Activated T-cell treated with anti-CD3 and anti-CD28 coated beads, Interleukin-2, amount 50 U/mL, for 24 hours (primary cell): ENCODE measurements at regions not wholly inside any gene's neighbourhood (a gene's known extent, or its start where the extent isn't known, plus 50 kb on each side); places are given as distances from the start of the nearest gene placed in this dataset.
A peak's percentile ranks its signal among the peaks of the same experiment; 100 is the strongest.
"Not testable (repeated sequence)": the region's sequence is repeated elsewhere in the genome, so short reads cannot be mapped to it uniquely, and the experiment has no call there.

Experiments used
- DNase-seq: peaks from one replicate; pipeline ENCODE4 v3.0.0-alpha.2; 2020
- H3K27ac Mint-ChIP-seq: 2 replicates; pipeline ENCODE4 v1.8.0; 2020; ENCODE audit warnings: mild to moderate bottlenecking, mixed read lengths
- H3K27me3 Mint-ChIP-seq: 2 replicates; pipeline ENCODE4 v1.8.0; 2020; ENCODE audit warnings: mixed read lengths
- H3K36me3 Mint-ChIP-seq: 2 replicates; pipeline ENCODE4 v1.8.0; 2020; ENCODE audit warnings: low read depth, mixed read lengths
- H3K4me1 Mint-ChIP-seq: 2 replicates; pipeline ENCODE4 v1.8.0; 2020; ENCODE audit warnings: low read depth, mixed read lengths
- H3K4me3 Mint-ChIP-seq: 2 replicates; pipeline ENCODE4 v1.8.0; 2020; ENCODE audit warnings: mild to moderate bottlenecking, moderate library complexity, mixed read lengths
- H3K9me3 Mint-ChIP-seq: 2 replicates; pipeline ENCODE4 v1.8.0; 2020; ENCODE audit warnings: mixed read lengths

GRCh38 chr11:93032580-93032979, 63.1 kb downstream of the MTNR1B start:
- Mint-ChIP-seq H3K9me3 (no peaks in the 10 kb centered on the region), H3K27ac (no peak overlapping the region), H3K27me3 (peaks cover 3% of the 10 kb centered on the region), H3K4me1 (no peaks in the 10 kb centered on the region), H3K36me3 (no peaks in the 10 kb centered on the region), H3K4me3 (no peak overlapping the region)
- DNase-seq: no peak

- Mint-ChIP-seq H3K9me3 (no peaks in the 10 kb centered on the region), H3K27me3 (peaks cover 3% of the 10 kb centered on the region), H3K36me3 (no peaks in the 10 kb centered on the region), H3K4me1 (no peaks in the 10 kb centered on the region), H3K4me3 (no peak overlapping the region), H3K27ac (no peak overlapping the region)
- no peak for DNase-seq
Observed at GRCh38 chr11:93033093-93033492, 63.6 kb downstream of the MTNR1B start.

- H3K36me3 Mint-ChIP-seq: no peaks in the 10 kb centered on the region
- H3K27ac Mint-ChIP-seq: no peak overlapping the region
- peaks cover 3% of the 10 kb centered on the region for H3K27me3 Mint-ChIP-seq
- H3K4me3 Mint-ChIP-seq: no peak overlapping the region
- H3K9me3 Mint-ChIP-seq: no peaks in the 10 kb centered on the region
- H3K4me1 Mint-ChIP-seq: peaks cover 1% of the 10 kb centered on the region
- DNase-seq: no peak
Observed at GRCh38 chr11:93034031-93034722, 64.7 kb downstream of the MTNR1B start.

- H3K4me1 Mint-ChIP-seq: peaks cover 1% of the 10 kb centered on the region
- H3K27me3 Mint-ChIP-seq: peaks cover 6% of the 10 kb centered on the region
- H3K4me3 Mint-ChIP-seq: no peak overlapping the region
- H3K27ac Mint-ChIP-seq: no peak overlapping the region
- DNase-seq: no peak
- no peaks in the 10 kb centered on the region for H3K36me3 Mint-ChIP-seq
- H3K9me3 Mint-ChIP-seq: no peaks in the 10 kb centered on the region
Observed at GRCh38 chr11:93034723-93035039, 65.2 kb downstream of the MTNR1B start.

GRCh38 chr11:93038521-93038920, 69.1 kb downstream of the MTNR1B start:
- Mint-ChIP-seq H3K4me3 (no peak overlapping the region), H3K36me3 (no peaks in the 10 kb centered on the region), H3K9me3 (peaks cover 8% of the 10 kb centered on the region), H3K27ac (no peak overlapping the region), H3K27me3 (peaks cover 17% of the 10 kb centered on the region), H3K4me1 (peaks cover 1% of the 10 kb centered on the region)
- no peak for DNase-seq

- H3K27me3 Mint-ChIP-seq: peaks cover 14% of the 10 kb centered on the region
- DNase-seq: no peak
- H3K4me1 Mint-ChIP-seq: peaks cover 1% of the 10 kb centered on the region
- no peak overlapping the region for H3K27ac Mint-ChIP-seq
- peaks cover 8% of the 10 kb centered on the region for H3K9me3 Mint-ChIP-seq
- H3K4me3 Mint-ChIP-seq: no peak overlapping the region
- no peaks in the 10 kb centered on the region for H3K36me3 Mint-ChIP-seq
Observed at GRCh38 chr11:93039531-93040240, 70.2 kb downstream of the MTNR1B start.

- peaks cover 14% of the 10 kb centered on the region for H3K27me3 Mint-ChIP-seq
- H3K9me3 Mint-ChIP-seq: peaks cover 8% of the 10 kb centered on the region
- H3K4me1 Mint-ChIP-seq: peaks cover 1% of the 10 kb centered on the region
- no peaks in the 10 kb centered on the region for H3K36me3 Mint-ChIP-seq
- H3K27ac Mint-ChIP-seq: no peak overlapping the region
- H3K4me3 Mint-ChIP-seq: no peak overlapping the region
- DNase-seq: no peak
Observed at GRCh38 chr11:93041682-93042081, 72.2 kb downstream of the MTNR1B start.

- H3K36me3 Mint-ChIP-seq, H3K4me3 Mint-ChIP-seq, H3K27ac Mint-ChIP-seq, DNase-seq, H3K4me1 Mint-ChIP-seq, H3K9me3 Mint-ChIP-seq: not testable (repeated sequence)
- H3K27me3 Mint-ChIP-seq: peaks cover 14% of the 10 kb centered on the region
Observed at GRCh38 chr11:93043186-93043585, 73.7 kb downstream of the MTNR1B start.

- DNase-seq: no peak
Observed at GRCh38 chr11:93049740-93050139, 80.3 kb downstream of the MTNR1B start.

GRCh38 chr11:93051186-93051585, 81.7 kb downstream of the MTNR1B start:
- no peak overlapping the region for H3K4me3 Mint-ChIP-seq
- H3K4me1 Mint-ChIP-seq: peaks cover 9% of the 10 kb centered on the region
- DNase-seq: no peak
- no peak overlapping the region for H3K27ac Mint-ChIP-seq
- peaks cover 2% of the 10 kb centered on the region for H3K9me3 Mint-ChIP-seq
- no peaks in the 10 kb centered on the region for H3K36me3 Mint-ChIP-seq
- H3K27me3 Mint-ChIP-seq: peaks cover 13% of the 10 kb centered on the region

More at GRCh38 chr11:93049740-93050139, 80.3 kb downstream of the MTNR1B start:
- no peak overlapping the region for H3K27ac Mint-ChIP-seq
- H3K4me3 Mint-ChIP-seq: no peak overlapping the region
- H3K36me3 Mint-ChIP-seq: no peaks in the 10 kb centered on the region
- peaks cover 2% of the 10 kb centered on the region for H3K9me3 Mint-ChIP-seq
- H3K4me1 Mint-ChIP-seq: peaks cover 4% of the 10 kb centered on the region
- peaks cover 13% of the 10 kb centered on the region for H3K27me3 Mint-ChIP-seq

- Mint-ChIP-seq H3K27me3 (peaks cover 17% of the 10 kb centered on the region), H3K4me1 (peaks cover 9% of the 10 kb centered on the region), H3K27ac (no peak overlapping the region), H3K4me3 (no peak overlapping the region), H3K9me3 (peaks cover 2% of the 10 kb centered on the region), H3K36me3 (no peaks in the 10 kb centered on the region)
- no peak for DNase-seq
Observed at GRCh38 chr11:93053864-93054263, 84.4 kb downstream of the MTNR1B start.

- Mint-ChIP-seq H3K27ac (no peak overlapping the region), H3K27me3 (peaks cover 17% of the 10 kb centered on the region), H3K9me3 (peaks cover 2% of the 10 kb centered on the region), H3K4me1 (peaks cover 9% of the 10 kb centered on the region), H3K4me3 (no peak overlapping the region), H3K36me3 (no peaks in the 10 kb centered on the region)
- no peak for DNase-seq
Observed at GRCh38 chr11:93054279-93054678, 84.8 kb downstream of the MTNR1B start.

- H3K4me3 Mint-ChIP-seq: no peak overlapping the region
- peaks cover 2% of the 10 kb centered on the region for H3K9me3 Mint-ChIP-seq
- H3K4me1 Mint-ChIP-seq: peaks cover 9% of the 10 kb centered on the region
- peak overlapping the region; percentile 54 for H3K27ac Mint-ChIP-seq
- DNase-seq: no peak
- H3K27me3 Mint-ChIP-seq: peaks cover 17% of the 10 kb centered on the region
- H3K36me3 Mint-ChIP-seq: no peaks in the 10 kb centered on the region
Observed at GRCh38 chr11:93054881-93055280, 85.4 kb downstream of the MTNR1B start.

- DNase-seq: no peak
- peaks cover under 1% of the 10 kb centered on the region for H3K9me3 Mint-ChIP-seq
- H3K36me3 Mint-ChIP-seq: no peaks in the 10 kb centered on the region
- H3K4me1 Mint-ChIP-seq: peaks cover 6% of the 10 kb centered on the region
- H3K27me3 Mint-ChIP-seq: peaks cover 10% of the 10 kb centered on the region
- no peak overlapping the region for H3K27ac Mint-ChIP-seq
- H3K4me3 Mint-ChIP-seq: no peak overlapping the region
Observed at GRCh38 chr11:93059117-93059957, 89.9 kb downstream of the MTNR1B start.

- no peak for DNase-seq
- no peaks in the 10 kb centered on the region for H3K4me1 Mint-ChIP-seq
- no peak overlapping the region for H3K27ac Mint-ChIP-seq
- no peaks in the 10 kb centered on the region for H3K9me3 Mint-ChIP-seq
- H3K4me3 Mint-ChIP-seq: no peak overlapping the region
- peaks cover 29% of the 10 kb centered on the region for H3K27me3 Mint-ChIP-seq
- H3K36me3 Mint-ChIP-seq: no peaks in the 10 kb centered on the region
Observed at GRCh38 chr11:93063086-93063485, 93.6 kb downstream of the MTNR1B start.
